Fibroblast of the aortic adventitia (primary cell): ENCODE measurements at regions not wholly inside any gene's neighbourhood (a gene's known extent, or its start where the extent isn't known, plus 50 kb on each side); places are given as distances from the start of the nearest gene placed in this dataset.

Source experiments
- DNase-seq: peaks from one replicate; pipeline ENCODE4 v3.0.0-alpha.2; 2010; ENCODE audit warnings: low read depth
- H3K4me3 ChIP-seq: 2 replicates; pipeline ENCODE4 v1.5.1; 2011; ENCODE audit warnings: low read depth, mild to moderate bottlenecking, control low read depth, low read length, moderate library complexity
- CTCF ChIP-seq: IDR thresholded peaks from 2 replicates; pipeline ENCODE4 v1.5.1; 2011; ENCODE audit warnings: mild to moderate bottlenecking, low read length, control low read depth, inconsistent platforms; ENCODE audit not compliant: insufficient read depth

DNA sequence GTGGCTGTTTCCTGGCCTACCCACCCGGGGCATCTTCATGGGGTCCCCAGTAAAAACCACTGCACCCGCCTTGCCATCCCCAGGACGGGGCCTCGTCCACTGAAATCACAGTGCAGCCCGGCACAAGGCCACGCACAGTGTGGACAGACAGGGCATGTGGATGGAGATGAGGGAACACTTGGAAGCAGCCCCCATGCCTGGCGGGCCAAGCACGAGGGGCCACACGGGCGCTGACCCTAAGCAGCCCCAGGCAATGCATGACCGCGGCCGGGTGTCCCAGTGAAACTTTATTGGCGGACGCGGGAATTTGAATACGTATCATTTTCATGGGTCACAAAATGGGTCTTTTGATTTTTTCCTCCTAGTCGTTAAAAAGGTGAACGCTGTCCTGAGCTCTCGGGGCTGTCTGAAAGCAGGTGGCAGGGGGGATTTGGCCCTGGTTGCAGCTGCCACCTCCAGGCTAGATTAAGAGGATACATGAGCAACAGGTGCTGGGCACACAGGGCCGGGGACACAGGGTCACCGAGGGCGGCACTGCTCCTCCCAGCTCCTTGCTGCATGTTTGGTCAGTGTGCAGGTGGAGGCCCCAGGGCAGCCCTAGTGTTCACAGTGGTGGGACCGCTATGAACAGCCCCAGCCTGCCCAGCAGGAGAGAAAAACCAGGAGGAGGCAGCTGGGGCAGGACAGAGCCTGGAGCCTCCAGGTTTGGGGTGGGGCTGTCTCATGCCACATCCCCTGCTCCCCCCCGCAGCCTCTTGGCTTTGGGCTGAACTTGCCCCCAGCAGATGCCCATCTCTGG is 74.9 kb upstream of the SLCO4A1 start:
- TF ChIP-seq CTCF: no peak
- no peak for DNase-seq
- no peak overlapping the region for H3K4me3 ChIP-seq

DNA sequence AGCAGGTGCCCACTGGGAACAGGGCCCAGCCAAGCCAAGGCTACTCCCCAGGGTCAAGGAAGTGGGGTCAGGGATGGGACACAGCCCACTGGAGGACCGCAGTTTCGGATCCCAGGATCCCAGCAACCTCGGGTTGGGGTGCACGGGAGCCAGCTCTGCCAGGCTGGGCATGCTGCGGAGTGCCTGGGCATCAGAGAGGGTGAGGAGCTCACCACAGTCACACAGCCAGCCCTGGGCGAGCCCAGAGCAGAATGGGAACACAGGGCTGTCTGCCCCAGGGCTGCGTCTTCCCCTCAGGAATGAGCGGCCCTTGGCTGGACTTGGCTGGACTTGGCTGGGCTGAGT is 74.3 kb upstream of the SLCO4A1 start:
- DNase-seq: no peak
- no peak overlapping the region for H3K4me3 ChIP-seq
- no peak for TF ChIP-seq CTCF

GRCh38 chr20:62569615-62570014 is 72.7 kb upstream of the SLCO4A1 start:
- no peak for TF ChIP-seq CTCF
- DNase-seq: no peak
- no peak overlapping the region for H3K4me3 ChIP-seq

- H3K4me3 ChIP-seq: no peak overlapping the region
- no peak for TF ChIP-seq CTCF
- no peak for DNase-seq
These were observed 71.9 kb upstream of the SLCO4A1 start for GRCh38 chr20:62570403-62570802.

DNA sequence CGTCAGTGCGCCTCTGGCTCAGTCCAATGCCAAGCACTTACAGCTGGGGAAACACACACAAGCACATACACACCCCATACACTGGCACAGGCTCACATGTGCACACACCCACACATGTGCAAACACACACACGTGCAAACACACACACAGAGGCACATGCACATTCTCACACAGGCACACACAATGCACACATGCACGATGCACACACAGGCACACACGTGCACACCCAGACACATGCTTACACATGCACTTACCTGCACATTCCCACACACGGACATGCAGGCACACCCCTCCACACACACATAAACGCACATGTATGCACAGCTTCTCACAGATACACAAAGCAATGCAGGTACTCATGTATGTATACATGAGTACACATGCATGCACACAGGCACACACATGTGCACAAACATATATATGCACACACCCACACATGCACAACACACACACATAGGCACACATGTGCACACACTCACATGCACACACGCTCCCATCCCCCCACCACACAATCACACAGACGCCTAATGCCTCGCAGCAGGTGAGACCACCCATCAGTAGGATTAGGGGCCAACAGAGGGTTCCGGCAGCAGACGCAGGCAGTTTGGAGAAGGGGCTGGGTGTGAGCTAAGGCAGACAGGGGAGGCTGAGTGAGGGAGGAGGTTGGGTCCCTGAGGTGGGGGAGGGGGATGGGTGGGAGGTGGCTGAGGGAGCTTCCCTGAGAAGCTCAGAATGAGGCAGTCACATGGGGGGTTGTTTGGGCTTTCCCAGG is 71.2 kb upstream of the SLCO4A1 start:
- TF ChIP-seq CTCF: no peak
- no peak overlapping the region for H3K4me3 ChIP-seq
- no peak for DNase-seq

- no peak for DNase-seq
- no peak for TF ChIP-seq CTCF
- H3K4me3 ChIP-seq: no peak overlapping the region
These were observed 70.5 kb upstream of the SLCO4A1 start for GRCh38 chr20:62571669-62572344.
